Activated naive CD4-positive, alpha-beta T cell (primary cell): ENCODE measurements at regions not wholly inside any gene's neighbourhood (a gene's known extent, or its start where the extent isn't known, plus 50 kb on each side); places are given as distances from the start of the nearest gene placed in this dataset.

Source experiments
- DNase-seq, 4 experiments: peaks; one replicate each; lab custom pipeline; 2025; lab: John Stamatoyannopoulos, UW

DNA sequence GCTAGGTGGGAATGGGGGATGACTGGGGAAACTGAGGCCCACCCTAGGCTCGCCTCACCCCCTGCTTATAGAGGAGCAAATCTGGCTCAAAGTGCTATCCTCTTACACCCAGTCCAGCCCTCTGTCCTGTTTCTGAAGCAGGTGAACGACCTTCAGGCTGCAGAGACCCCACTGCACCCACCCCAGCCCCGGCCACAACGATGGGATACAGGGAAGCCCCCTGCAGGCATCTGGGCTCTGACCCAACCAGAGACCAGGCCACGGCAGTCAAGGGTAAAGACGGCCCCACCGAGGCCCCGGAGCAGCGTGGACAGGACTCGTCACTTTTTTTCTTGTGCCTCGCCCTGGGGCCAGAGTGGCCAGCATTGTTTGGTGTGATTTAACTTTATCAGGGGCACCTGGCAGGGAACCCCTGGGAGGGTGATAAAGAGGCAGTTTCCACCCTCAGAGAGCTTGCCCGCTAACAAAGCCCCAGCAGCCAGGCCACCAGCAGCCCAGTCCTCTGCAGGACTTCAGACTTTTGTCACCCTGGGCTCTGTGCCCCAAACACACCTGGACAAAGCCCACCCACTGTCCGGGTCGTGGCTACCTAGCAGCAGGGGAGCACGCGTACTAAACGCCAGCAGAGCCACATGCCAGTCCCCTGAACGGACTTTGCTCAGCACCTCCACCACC, 612.6 kb downstream of the TBC1D22A start:
- no peak for DNase-seq

DNA sequence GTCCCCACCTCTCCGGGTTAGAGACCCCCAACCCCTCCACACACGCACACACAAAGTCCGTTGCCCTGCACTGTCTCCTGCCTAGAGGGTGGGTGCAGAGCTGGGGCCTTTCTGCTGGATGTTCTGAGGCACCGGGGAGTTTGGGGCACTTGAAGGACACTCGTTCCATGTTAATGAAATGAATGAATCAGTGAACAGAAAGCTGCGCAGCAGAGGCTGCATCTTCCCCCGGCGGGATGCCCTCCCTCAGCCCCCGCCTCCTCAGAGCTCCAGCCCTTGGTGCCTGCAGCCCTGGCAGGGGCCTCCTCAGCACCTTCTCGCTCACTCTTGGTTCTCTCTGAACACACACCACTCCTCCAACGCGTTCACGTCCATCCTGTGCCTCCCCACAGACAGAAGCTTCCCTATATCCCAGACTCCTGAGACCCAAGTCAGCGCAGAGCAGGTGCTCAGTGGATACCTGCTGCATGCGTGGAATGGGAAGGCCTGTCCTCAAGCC, 611.9 kb downstream of the TBC1D22A start:
- DNase-seq = no peak

DNA sequence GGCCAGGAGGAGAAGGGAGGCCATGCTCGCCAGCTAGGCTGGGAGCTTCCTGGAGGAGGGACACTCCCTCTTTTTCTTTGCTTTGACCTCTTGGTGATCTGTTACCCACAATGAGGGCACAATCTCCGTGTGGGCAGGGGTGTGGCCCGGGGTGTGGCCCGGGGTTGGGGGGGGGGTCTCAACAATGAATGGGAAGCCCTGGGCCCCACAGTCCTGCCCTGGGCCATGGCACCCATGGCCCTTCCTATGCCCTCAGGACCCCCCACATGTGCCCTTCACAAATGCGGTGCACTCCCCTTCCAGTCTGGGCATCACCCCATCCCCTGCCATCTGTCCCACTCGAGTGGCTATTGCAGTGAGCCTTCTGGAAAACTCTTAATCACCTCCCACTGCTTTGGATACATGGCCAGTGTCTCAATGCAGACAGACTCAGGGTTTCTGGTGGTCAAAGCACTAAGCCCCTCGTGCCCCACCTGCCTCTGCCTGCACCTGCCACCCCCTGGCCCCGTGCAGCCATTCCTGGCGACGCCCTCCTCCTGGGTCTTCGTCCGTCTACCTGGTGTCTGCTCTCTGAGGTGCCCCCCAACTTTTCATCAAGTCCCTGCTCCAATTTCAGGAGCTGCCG, 611.3 kb downstream of the TBC1D22A start:
- no peak for DNase-seq

DNA sequence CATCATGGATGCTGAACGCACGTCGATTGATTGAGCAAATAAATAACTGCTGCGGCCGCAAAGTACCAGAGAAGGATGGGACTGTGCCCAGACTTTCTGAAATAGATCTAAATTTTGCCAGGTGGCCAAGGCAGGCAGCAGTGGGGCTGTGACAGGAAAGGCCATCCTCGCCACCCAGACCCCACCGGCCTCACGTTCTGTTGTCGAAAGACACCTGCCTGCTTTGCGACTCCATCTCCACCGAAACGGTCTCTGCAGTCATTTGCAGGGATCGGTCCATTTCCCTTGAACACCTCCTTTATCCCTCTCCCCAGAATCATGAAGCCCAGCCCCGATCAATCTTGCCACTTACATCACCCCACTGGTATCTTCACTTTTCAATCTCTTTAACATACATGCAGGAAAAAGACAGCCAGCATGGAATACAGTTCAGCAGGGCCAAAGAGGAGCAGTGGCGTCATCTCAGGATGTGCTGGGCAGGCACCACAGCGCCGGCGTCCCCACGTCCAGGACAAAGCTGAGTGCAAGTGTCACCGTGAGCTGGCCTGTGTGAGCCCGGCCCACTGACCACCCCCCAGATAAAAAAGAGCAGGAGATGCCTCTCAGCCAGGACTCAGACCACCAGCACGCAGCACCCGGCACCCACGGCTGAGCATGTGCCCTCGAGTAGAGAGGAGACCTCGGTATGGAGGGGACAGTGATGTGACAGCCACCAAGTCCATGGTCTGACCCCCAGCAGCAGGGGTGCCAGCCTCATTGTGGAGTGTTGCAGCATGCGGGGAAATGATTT, 610.3 kb downstream of the TBC1D22A start:
- no peak for DNase-seq

DNA sequence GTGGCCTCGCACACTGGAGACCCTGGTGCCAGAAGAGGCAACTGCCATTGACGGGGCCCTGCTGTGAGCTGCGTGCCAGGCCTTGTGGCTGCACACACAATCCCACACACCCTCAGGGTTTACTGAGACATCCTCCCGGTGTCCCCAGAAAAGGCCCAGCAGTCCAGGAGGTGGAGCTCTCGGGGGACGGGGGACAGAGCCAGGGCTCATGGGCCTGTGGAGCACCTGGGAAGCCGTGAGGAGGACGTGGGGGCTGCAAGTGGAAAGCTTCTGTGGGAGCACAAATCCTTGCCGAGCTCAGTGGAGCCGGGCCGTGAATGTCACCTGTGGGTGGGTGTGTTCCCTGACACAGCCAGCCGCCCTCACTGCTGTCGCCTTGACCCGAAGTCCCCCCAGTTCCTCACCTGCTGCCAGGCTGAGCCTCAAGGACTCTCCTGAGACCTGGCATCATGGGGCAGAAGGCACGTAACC, 609.7 kb downstream of the TBC1D22A start:
- DNase-seq = no peak

DNA sequence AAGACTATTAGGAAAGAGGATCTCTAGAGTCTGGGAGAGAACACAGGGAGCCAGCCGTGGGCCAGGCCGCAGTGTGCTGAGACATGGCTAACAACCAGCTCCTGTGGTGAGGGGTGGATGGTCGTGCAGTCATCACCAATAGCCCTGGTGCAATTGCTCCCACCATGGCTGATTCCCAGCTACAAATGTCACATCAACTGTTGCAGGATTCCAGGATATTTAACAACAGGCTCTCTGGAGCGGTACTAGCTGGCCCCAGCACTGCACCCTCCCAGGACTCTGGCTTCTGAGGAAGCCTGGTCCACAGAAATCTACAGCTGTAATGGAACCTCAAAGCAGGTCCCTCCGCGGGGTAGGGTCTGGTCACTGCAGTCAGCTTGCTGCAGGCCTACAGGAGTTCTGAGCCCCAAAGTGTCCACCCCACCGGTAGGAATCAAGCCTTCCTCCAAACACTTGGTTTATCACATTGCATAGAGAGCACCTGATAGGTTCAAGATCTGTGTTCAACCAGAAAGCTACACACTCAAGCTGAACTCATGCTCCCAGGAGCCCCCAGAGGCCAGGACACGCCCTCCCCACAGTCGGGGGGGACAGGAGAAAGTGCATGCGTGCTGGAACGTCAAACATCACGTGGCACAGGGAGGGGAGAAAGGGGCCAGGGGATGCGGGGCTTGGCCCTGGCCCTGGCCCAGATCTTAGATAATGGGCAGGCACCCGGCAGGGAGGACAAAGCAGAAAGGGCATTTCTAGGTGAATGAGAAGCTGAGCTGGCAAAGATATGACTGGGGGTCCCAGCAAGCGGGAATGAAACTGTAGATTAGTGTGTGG, 609.0 kb downstream of the TBC1D22A start:
- DNase-seq = no peak

DNA sequence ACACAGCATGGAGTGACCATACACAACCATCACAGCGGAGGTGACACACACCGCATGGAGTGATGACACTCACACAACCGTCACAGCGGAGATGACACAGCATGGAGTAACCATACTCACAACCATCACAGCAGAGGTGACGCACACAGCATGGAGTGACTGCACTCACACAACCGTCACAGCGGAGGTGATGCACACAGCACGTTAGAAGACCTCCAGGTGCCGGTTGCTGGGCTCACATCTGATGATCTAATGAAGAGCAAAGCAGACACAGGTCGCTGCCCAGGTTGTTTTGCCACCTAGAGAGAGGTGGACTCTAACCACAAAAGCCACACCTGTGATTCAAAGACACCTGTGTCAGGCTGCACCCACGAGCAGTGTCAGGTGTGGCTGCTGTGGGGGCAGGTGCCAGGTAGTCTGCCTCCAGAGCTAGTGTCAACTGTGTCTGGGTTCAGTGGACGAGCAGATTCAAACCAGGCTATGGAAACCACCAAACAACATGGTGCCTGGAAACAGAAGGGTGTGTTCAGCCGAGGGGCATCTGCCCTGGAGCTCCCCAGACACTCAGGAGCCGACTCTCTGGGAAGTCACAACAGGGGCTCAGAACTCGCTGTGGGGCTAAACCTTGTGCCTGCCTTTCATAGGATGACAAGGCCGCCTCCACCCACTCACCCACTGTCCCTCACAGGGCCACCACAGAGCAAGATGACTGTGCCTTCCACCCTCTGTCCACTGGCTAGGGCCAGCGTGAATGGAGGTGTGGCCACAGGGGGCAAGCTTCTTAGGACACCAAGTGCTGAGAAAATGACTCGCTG, 608.2 kb downstream of the TBC1D22A start:
- no peak for DNase-seq

DNA sequence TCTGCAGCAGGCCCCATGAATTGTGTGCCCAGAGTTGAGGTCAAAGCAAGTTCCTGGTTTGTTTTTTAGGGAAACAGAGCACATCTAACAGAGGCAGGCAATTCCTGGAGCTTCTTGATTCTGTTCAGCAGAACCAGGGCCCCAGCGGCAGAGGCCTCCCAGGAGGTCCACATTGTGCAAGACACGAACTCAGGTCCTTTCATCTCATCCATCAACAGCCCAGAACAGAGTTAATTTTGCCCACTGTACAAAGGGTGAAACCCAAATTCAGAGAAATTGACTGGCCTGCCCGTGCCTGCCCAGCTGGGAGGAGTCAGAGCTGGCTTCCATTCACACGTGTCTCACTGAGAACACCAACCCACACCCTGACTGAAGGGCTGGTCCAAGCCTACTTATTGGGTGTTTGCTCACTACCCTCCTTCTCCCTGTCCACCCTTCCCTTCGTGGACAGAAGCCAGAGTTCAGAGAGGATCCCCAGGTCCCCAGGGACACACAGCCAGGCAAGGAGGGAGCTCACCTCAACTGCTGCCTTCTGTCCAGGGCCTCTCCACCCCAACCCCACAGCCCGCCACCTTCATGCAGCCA, 607.1 kb downstream of the TBC1D22A start:
- DNase-seq = no peak

DNA sequence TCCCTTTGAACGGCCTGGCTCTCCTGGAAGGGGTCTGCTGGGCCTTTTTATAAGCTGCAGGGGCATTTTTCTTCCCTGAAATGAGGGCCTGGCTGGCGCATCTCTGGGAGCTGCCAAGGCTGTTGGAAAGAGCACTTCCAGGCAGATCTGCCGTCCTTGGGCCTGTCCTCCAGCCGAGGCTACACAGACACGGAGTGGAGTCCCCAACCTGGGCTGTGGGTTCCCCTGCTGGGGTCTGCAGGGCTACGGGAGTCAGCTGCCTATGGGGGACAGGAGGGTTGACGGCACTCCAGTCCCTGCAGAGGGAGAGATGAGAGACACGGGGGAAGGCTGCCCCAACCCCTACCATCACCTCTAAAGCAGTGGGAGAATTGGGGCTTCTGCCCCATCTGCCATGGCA, 606.6 kb downstream of the TBC1D22A start:
- no peak for DNase-seq

DNA sequence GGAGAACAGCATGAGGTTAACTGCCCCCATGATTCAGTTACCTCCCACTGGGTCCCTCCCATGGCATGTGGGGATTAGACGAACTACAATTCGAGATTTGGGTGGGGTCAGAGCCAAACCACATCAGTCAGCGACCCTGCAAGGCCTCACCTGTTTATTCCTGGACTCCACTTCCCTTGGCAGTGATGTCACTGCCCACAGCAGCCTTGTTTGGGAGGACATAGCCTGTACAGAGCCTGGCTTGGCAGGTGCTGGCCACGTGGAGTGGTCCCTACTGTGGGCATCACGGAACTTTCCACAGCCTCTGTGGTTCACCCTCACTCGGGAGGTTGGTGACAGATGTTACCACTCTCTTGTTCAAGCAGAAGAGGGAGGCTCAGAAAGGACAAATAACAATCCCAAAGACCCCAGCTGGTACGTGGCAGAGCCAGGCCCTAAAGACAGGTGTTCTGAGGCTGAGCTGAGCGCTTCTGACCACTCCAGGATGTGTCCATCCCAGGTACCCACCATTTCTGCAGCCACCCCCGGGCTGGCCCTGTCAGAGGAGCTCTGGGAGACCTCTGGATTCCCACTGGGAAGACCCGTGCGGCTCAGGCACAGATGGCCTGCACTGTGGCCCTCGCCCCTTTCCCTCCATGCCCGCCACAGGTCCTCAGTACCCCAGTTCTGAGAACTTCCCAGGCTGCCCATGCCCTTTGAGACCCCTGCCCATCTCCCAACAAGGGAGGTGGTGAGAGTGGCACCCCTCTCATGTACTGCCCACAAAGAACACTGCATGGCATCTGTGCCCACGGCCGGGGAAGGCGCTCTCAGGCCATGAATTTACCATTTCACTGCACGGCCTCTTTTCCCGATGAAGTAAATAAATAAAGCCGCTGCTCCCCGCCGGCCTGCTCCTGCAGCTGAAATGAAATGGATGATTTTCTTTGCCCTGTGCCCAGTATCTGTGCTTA, 605.8 kb downstream of the TBC1D22A start:
- no peak for DNase-seq

DNA sequence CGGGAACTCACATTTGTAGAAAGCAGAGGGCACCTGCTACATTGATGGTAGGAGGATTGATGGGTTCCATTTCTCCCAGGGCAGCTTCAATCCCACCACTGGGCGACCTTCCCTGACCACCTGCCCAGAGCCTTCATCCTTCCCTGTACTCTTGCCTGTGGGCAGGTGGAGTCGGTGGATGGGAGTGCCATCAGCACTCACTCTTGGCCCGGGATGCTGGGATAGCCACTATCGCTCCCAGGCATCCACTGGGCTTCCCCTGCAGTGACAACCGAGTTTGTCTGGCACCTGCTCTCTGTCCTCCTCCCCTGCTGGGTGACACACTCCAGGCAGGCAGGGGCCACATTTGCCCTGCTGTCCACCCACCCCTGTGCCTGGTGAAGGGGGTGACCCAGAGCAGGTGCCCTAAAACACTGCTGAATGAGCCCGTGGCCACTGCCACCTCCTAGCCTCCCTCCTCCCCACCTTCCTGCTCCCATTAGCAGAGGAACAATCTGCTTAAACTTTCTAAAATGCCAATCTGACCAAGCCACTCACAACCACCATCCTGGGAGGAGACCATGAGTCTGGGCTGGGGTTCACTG, 604.7 kb downstream of the TBC1D22A start:
- no peak for DNase-seq

DNA sequence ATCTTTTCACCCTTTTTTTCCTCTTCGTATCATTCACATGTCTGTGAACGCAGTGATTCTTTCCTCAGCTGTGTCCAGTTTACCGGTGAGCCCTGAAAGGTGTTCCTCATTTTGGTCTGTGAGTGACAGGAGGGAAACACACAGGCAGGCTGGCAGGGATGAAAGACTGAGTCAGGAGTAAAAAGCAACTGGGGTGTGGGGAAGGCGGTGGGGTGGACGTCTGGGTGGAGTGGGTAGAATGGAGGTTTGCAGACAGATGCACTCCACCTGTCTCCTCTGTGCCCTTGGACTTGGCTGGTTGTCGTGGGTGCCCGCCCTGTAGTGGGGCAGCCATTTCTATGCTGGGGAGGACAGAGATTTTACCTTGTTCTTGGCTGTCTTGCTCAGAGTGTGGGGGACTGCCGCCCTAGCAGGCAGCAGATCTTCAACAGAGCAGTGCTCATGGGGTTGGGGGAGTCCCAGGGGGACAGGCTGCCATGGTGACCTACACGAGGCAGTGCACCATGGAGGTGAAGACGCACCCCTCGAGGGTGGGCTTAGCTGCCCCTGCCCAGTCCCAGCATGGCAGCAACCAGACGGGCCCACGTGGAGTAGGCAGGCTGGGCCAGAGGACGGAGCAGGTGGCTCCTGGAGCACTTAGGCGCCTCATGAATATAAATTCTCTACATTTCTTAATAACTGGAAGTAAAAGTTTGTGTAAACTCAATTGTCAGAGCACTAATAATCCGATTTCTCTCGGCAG, 603.7 kb downstream of the TBC1D22A start:
- DNase-seq = no peak

DNA sequence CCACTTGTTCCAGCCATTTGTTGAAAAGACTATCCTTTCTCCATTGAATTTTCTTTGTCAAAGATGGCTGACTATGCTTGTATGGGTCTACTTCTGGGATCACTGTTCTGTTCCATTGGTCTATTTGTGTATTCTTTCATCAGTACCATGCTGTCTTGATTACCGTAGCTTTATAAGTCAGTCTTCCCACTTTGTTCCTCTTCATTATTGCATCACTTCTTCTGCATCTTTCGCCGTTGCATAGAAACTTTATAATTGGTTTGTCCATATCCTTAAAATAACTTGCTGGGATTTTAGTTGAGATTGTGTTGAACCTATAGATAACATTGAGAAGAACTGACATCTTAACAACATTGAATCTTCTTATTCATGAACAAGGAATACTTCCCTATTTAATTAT, 598.8 kb downstream of the TBC1D22A start:
- DNase-seq = no peak

DNA sequence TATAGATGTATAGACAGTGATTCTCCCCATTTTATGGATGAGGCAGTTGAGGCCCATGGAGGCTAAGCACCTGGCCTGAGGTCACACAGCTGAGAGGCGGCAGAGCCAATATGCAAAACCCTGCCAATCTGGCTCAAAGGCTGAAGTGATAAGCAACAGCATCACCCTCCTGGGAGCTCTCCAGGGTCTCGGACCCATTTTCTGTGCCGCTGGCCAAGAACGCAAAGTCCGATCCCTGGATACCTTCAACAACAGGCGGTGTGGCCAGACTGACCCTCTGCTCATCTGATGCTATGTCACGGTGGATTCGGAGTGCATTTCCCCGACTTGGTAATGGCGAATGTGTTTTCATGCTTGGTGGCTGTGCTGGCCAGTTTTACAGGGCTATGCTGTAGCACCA, 595.0 kb downstream of the TBC1D22A start:
- no peak for DNase-seq

DNA sequence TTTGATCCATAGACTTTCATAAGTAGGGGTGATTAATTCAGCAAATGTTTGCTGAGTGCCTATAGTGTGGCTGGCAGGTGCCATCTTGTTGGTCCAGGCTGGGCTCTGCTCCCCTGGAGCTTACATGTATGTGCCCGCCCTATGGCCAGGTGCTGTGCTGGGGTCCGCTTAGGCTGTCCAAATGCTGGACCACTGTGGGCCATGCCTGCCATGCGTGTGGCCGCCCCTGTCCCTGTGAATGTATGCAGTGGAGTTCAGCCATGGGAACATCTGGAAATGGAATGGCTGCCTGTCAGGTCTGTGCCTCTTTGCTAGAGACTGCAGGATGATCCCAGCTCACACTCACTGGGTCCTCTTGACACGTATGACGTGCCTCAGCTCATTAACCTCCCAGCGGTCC, 594.6 kb downstream of the TBC1D22A start:
- no peak for DNase-seq

DNA sequence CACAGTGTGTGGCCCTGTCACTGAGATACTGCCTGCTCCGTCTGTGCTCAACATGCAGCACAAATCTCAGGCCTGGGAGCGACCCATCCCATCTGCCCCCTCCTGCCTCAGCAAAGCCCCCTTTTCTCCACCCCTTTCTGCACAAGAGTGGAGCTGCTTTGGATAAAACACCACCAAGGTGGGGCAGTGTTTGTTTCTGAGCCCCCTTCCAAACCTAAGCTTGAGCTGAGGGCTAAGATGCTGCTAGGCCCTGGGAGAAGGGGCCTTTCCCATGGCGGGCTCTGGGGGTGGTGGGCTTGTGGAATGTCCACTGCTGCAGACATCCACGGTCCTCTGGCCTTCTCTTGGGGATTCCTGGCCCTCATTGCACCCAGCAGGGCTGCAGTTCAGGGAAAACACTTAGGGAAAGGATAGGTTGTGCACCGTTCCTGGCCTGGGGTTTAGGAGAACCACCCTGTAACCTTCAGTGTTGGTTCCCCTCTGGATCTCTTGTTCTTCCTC, 594.1 kb downstream of the TBC1D22A start:
- no peak for DNase-seq

DNA sequence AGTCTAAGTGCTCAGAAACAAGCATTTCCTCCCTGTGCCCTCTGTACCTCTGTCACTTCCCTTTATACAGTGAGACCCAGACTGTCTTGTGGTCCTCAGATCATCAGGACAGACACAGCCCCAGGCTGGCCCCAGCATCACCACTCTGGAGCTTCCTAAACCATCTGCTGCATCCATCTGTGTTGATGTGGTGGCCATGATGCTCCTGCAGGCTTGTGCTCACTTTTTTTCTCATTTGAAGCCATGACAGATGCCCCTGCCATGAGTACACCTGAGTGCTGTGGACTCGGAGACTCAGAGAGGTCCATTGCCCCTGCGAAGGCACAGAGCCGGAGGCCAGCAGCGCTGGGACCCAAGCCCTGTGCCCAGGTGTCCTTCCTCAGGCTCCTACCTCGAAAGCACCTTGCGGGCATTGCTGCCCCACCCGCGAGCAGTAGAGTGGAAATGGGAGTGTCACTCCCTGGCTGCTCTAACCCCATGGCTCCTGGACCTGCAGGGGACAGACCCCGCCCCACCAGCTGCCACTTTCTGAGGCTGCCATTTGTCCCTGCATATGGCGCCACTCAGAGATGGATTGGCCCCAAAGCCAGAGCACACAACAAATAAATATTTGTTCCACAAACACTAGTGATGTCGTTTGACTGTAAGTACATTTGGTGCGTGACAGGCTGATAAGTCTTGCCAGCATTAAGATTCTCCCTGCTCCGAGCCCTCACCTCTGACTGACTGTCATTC, 593.5 kb downstream of the TBC1D22A start:
- no peak for DNase-seq

DNA sequence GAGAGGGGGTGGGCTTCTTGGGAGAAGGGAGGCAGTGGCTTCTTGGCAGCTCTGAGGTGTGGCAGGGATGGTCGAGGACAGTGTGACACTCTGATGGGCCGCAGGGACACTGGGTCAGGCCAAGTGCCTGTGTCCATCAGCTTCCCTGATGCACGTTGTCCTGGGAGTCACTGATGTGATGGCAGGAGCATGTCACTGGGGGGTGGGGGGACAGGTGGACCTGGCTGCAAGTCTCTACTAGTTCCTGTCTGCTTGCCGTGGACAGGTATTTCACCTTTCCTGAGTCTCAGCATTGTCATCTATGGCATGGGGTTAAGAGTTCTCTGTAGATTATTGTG, 592.9 kb downstream of the TBC1D22A start:
- DNase-seq = no peak
